ENCODE measurements at regions not wholly inside any gene's neighbourhood (a gene's known extent, or its start where the extent isn't known, plus 50 kb on each side); places are given as distances from the start of the nearest gene placed in this dataset.

DNA sequence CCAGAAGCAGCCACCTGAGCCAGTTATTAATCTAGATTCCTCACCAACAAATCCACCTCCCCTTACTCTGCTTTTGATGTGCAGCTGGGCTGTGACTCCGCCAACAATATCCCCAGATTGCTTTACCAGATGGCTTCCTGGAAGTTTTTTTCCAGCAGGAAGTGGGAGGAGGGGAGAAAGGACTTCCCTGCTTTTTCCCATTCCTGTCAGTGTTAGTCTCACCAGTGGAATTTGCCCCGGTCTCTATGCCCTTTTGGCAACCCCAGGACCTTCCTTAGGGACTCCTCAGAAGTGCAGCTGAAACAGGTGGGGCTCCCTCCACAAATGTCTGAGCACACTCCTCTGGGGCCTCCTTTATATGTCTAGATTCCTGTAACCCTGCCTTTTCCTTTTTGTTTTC lies 465.2 kb upstream of the IGFBP7 start:
- TF ChIP-seq, protein P1, sequence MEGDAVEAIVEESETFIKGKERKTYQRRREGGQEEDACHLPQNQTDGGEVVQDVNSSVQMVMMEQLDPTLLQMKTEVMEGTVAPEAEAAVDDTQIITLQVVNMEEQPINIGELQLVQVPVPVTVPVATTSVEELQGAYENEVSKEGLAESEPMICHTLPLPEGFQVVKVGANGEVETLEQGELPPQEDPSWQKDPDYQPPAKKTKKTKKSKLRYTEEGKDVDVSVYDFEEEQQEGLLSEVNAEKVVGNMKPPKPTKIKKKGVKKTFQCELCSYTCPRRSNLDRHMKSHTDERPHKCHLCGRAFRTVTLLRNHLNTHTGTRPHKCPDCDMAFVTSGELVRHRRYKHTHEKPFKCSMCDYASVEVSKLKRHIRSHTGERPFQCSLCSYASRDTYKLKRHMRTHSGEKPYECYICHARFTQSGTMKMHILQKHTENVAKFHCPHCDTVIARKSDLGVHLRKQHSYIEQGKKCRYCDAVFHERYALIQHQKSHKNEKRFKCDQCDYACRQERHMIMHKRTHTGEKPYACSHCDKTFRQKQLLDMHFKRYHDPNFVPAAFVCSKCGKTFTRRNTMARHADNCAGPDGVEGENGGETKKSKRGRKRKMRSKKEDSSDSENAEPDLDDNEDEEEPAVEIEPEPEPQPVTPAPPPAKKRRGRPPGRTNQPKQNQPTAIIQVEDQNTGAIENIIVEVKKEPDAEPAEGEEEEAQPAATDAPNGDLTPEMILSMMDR (IDR thresholded peaks at IDR 0.05) = no peak
- TF ChIP-seq EP300 (IDR thresholded peaks at IDR 0.05) = no peak
- TF ChIP-seq POLR2AphosphoS5 (IDR thresholded peaks at IDR 0.05) = no peak
- no peak for TF ChIP-seq POLR2A (IDR thresholded peaks at IDR 0.05)
